ENCODE measurements at regions not wholly inside any gene's neighbourhood (a gene's known extent, or its start where the extent isn't known, plus 50 kb on each side); places are given as distances from the start of the nearest gene placed in this dataset.

DNA sequence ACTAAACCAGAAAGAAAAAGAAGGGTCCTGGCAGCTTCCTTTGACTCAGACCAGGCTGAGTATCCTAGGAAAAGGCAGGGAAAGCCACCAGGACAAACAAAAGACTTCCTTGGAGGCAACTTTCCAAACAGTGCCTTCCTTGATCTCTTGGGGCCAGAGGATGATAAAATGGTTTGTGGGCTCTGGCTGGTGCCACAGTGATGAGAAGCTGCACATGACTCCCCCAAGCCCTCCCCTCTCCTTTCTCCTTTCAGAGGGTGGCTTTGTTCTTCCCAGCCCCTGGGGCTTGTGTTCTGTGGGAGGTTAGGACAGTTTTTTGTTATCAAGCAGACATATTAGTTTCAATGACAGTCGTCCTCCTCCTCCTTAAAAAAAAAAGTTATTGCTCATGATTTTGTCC lies 183.2 kb downstream of the SEM1 start:
- H2AFZ ChIP-seq (ENCODE audit: low read length), result no peak overlapping the region
- no peaks in the 10 kb centered on the region for H3K79me1 ChIP-seq (ENCODE audit: insufficient read depth, low read depth, low read length, poor library complexity, severe bottlenecking)
- no peaks in the 10 kb centered on the region for H3K27me3 ChIP-seq (ENCODE audit: insufficient read depth, low read length)
- Mint-ChIP-seq H3K27me3 (ENCODE audit: low read depth) (peaks cover 1% of the 10 kb centered on the region; the same call in 1 of the 2 replicates), H3K4me1 (peaks cover 4 to 8% of the 10 kb centered on the region in 2 experiments; a peak in 2 of 4 replicates), H3K36me3 (ENCODE audit: insufficient read depth in 1 of 3, low read depth in 3 of 3) (no peaks in the 10 kb centered on the region), H3K27ac (no peak overlapping the region), H3K4me3 (no peak overlapping the region), H3K9me3 (no peaks in the 10 kb centered on the region)
- no peak overlapping the region for H3K18ac ChIP-seq (ENCODE audit: insufficient read length, low read depth, low read length)
- H3T11ph ChIP-seq (ENCODE audit: low read length), result no peak overlapping the region
- no peak overlapping the region for H3K56ac ChIP-seq (ENCODE audit: insufficient read length, low read depth, low read length)
- H3K9ac ChIP-seq (ENCODE audit: extremely low read depth, insufficient read length, low read length), result no peak overlapping the region
- no peak overlapping the region for H3K14ac ChIP-seq (ENCODE audit: insufficient read depth, low read length)
- no peaks in the 10 kb centered on the region for H3K4me1 ChIP-seq (ENCODE audit: insufficient read depth, low read length)
- no peaks in the 10 kb centered on the region for H3K9me3 ChIP-seq (ENCODE audit: control insufficient read depth, low read depth, low read length)
- no peak for DNase-seq
- no peaks in the 10 kb centered on the region for H4K20me1 ChIP-seq (ENCODE audit: control insufficient read depth, insufficient read depth, insufficient read length)
- H3K23ac ChIP-seq (ENCODE audit: insufficient read length, low read depth, low read length), result no peak overlapping the region
- no peak overlapping the region for H2BK20ac ChIP-seq (ENCODE audit: low read depth, low read length, poor library complexity, severe bottlenecking)
- H4K8ac ChIP-seq (replicated peaks; ENCODE audit: insufficient read length, low read depth, low read length), result no peak overlapping the region
- no peaks in the 10 kb centered on the region for H3K79me2 ChIP-seq (ENCODE audit: insufficient read depth, low read length)
- H2BK15ac ChIP-seq (ENCODE audit: low read depth, low read length), result no peak overlapping the region
- no peaks in the 10 kb centered on the region for H3K23me2 ChIP-seq (ENCODE audit: insufficient read length, low read depth, low read length, poor library complexity, severe bottlenecking)
- no peak overlapping the region for H4K91ac ChIP-seq (ENCODE audit: insufficient read length, low read depth, low read length)
- H2BK5ac ChIP-seq (ENCODE audit: insufficient read length, low read length), result no peak overlapping the region
- no peak overlapping the region for H2BK12ac ChIP-seq (ENCODE audit: insufficient read length, low read depth, low read length)
- H3K4ac ChIP-seq (ENCODE audit: low read depth, low read length), result no peak overlapping the region
- H3K27ac ChIP-seq (ENCODE audit: insufficient read length, low read depth, low read length), result no peak overlapping the region
- no peak overlapping the region for H2AK5ac ChIP-seq (ENCODE audit: insufficient read length, low read length)
- no CpG with 5 or more reads among the region's 1 CpG for WGBS (ENCODE audit: extremely low coverage, insufficient read length, low lambda C conversion rate)
- H2BK120ac ChIP-seq (ENCODE audit: low read depth, low read length, poor library complexity, severe bottlenecking), result no peak overlapping the region
- TF ChIP-seq CTCF (conservative IDR thresholded peaks at IDR 0.05), result no peak
- no peak overlapping the region for H3K4me2 ChIP-seq (ENCODE audit: insufficient read depth, insufficient read length, low read length)
- H4K5ac ChIP-seq (ENCODE audit: insufficient read length, low read depth, low read length), result no peak overlapping the region
